HG03175 (cell line): ENCODE measurements at regions not wholly inside any gene's neighbourhood (a gene's known extent, or its start where the extent isn't known, plus 50 kb on each side); places are given as distances from the start of the nearest gene placed in this dataset.
A peak's percentile ranks its signal among the peaks of the same experiment; 100 is the strongest.
"Not testable (repeated sequence)": the region's sequence is repeated elsewhere in the genome, so short reads cannot be mapped to it uniquely, and the experiment has no call there.

Experiments
- ATAC-seq: cut with Tn5 transposase; IDR thresholded peaks from one replicate; pipeline ENCODE4 v1.9.1; 2021; ENCODE audit warnings: mild to moderate bottlenecking, moderate library complexity; ENCODE audit not compliant: unreplicated experiment

- ATAC-seq: no peak
Measured at GRCh38 chr4:14338585-14339265, 663.6 kb upstream of the CPEB2 start.

- ATAC-seq: no peak
Measured at GRCh38 chr4:14339715-14340114, 662.6 kb upstream of the CPEB2 start.

GRCh38 chr4:14340321-14340720 lies 662.0 kb upstream of the CPEB2 start:
- ATAC-seq: no peak

GRCh38 chr4:14343961-14344360 lies 658.3 kb upstream of the CPEB2 start:
- no peak for ATAC-seq

GRCh38 chr4:14345356-14345775 lies 656.9 kb upstream of the CPEB2 start:
- ATAC-seq: no peak

GRCh38 chr4:14347526-14347925 lies 654.8 kb upstream of the CPEB2 start:
- no peak for ATAC-seq

GRCh38 chr4:14348506-14348905 lies 653.8 kb upstream of the CPEB2 start:
- no peak for ATAC-seq

GRCh38 chr4:14358544-14359160 lies 643.6 kb upstream of the CPEB2 start:
- ATAC-seq: not testable (repeated sequence)

GRCh38 chr4:14359991-14360390 lies 642.3 kb upstream of the CPEB2 start:
- no peak for ATAC-seq

GRCh38 chr4:14361084-14361483 lies 641.2 kb upstream of the CPEB2 start:
- ATAC-seq: no peak

GRCh38 chr4:14362385-14362784 lies 639.9 kb upstream of the CPEB2 start:
- no peak for ATAC-seq

GRCh38 chr4:14364953-14365536 lies 637.2 kb upstream of the CPEB2 start:
- no peak for ATAC-seq

GRCh38 chr4:14368391-14368790 lies 633.9 kb upstream of the CPEB2 start:
- ATAC-seq: no peak

GRCh38 chr4:14371131-14371530 lies 631.1 kb upstream of the CPEB2 start:
- ATAC-seq: no peak

- no peak for ATAC-seq
Measured at GRCh38 chr4:14375816-14376215, 626.5 kb upstream of the CPEB2 start.

GRCh38 chr4:14379183-14379582 lies 623.1 kb upstream of the CPEB2 start:
- ATAC-seq: no peak

GRCh38 chr4:14383652-14384051 lies 618.6 kb upstream of the CPEB2 start:
- peak; percentile 80 for ATAC-seq

- ATAC-seq: no peak
Measured at GRCh38 chr4:14384824-14385223, 617.5 kb upstream of the CPEB2 start.

- ATAC-seq: no peak
Measured at GRCh38 chr4:14386196-14386595, 616.1 kb upstream of the CPEB2 start.

GRCh38 chr4:14387647-14388046 lies 614.6 kb upstream of the CPEB2 start:
- no peak for ATAC-seq

GRCh38 chr4:14392378-14392777 lies 609.9 kb upstream of the CPEB2 start:
- no peak for ATAC-seq

- ATAC-seq: no peak
Measured at GRCh38 chr4:14396183-14396582, 606.1 kb upstream of the CPEB2 start.
